Suprapubic skin (tissue), 4 donors: ENCODE measurements at regions not wholly inside any gene's neighbourhood (a gene's known extent, or its start where the extent isn't known, plus 50 kb on each side); places are given as distances from the start of the nearest gene placed in this dataset.

Source experiments
- CTCF ChIP-seq, 2 donors: fragments of 200-600 bp in 1 of 2; fragments of 450-650 bp in 1 of 2; sonication (generic) in 1 of 2; IDR thresholded peaks; one replicate each; pipeline ENCODE4 v1.5.1; 2016 to 2019; ENCODE audit warnings: antibody characterized with exemption in 2 of 2, mild to moderate bottlenecking in 1 of 2, moderate library complexity in 1 of 2
- EP300 ChIP-seq: sonication (generic); formaldehyde crosslinking; IDR thresholded peaks from one replicate; pipeline ENCODE4 v1.6.1; 2017; ENCODE audit warnings: antibody characterized with exemption
- POLR2A ChIP-seq, 2 donors: fragments of 450-650 bp; IDR thresholded peaks; one replicate each; pipeline ENCODE4 v1.6.1; 2017; ENCODE audit warnings: antibody characterized with exemption in 2 of 2, mild to moderate bottlenecking in 2 of 2, moderate library complexity in 2 of 2
- POLR2AphosphoS5 ChIP-seq, 3 donors: sonication (generic); formaldehyde crosslinking; IDR thresholded peaks; one replicate each; pipeline ENCODE4 v1.6.1; 2017; ENCODE audit warnings: antibody characterized with exemption in 3 of 3

- TF ChIP-seq POLR2AphosphoS5 (IDR thresholded peaks at IDR 0.05) (no peak), CTCF (IDR thresholded peaks at IDR 0.05) (no peak), POLR2A (IDR thresholded peaks at IDR 0.05) (no peak), EP300 (no peak)
Measured at GRCh38 chrX:65034292-65034667, 58.0 kb upstream of the ZC4H2 start.
